ENCODE measurements at regions not wholly inside any gene's neighbourhood (a gene's known extent, or its start where the extent isn't known, plus 50 kb on each side); places are given as distances from the start of the nearest gene placed in this dataset.

DNA sequence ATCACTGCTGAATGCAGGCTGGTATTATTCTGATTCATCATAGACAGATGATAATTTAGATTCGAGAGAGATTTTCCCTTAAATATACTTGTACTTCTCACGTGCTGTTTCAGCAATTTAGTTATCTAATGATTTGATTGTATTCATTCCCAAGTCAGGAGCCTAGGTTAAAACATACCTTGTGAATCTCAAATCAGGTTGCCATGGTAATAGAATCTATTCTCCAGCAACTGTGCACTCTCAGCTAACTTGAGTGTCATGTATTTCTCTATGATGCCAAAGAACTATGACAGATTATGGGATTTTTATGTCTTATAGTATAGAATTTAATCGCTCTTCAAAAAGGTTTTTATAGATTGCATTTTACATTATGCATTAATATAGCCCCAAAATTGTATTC, 315.3 kb downstream of the GABRG2 start:
- TF ChIP-seq, protein P1, sequence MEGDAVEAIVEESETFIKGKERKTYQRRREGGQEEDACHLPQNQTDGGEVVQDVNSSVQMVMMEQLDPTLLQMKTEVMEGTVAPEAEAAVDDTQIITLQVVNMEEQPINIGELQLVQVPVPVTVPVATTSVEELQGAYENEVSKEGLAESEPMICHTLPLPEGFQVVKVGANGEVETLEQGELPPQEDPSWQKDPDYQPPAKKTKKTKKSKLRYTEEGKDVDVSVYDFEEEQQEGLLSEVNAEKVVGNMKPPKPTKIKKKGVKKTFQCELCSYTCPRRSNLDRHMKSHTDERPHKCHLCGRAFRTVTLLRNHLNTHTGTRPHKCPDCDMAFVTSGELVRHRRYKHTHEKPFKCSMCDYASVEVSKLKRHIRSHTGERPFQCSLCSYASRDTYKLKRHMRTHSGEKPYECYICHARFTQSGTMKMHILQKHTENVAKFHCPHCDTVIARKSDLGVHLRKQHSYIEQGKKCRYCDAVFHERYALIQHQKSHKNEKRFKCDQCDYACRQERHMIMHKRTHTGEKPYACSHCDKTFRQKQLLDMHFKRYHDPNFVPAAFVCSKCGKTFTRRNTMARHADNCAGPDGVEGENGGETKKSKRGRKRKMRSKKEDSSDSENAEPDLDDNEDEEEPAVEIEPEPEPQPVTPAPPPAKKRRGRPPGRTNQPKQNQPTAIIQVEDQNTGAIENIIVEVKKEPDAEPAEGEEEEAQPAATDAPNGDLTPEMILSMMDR (IDR thresholded peaks at IDR 0.05) = no peak
- TF ChIP-seq POLR2A (IDR thresholded peaks at IDR 0.05) (no peak), EP300 (IDR thresholded peaks at IDR 0.05) (no peak)

All from ovary (tissue), 3 donors.